DOHH2 (cell line): ENCODE measurements at regions not wholly inside any gene's neighbourhood (a gene's known extent, or its start where the extent isn't known, plus 50 kb on each side); places are given as distances from the start of the nearest gene placed in this dataset.

ENCODE experiments used
- CTCF ChIP-seq: fragments of 200-600 bp; sonication (generic); IDR thresholded peaks from one replicate; pipeline ENCODE4 v1.5.1; 2014; ENCODE audit warnings: antibody characterized with exemption, mild to moderate bottlenecking, low read depth, low read length; ENCODE audit not compliant: poor library complexity, severe bottlenecking
- EZH2phosphoT487 ChIP-seq: fragments of 200-600 bp; sonication (generic); IDR thresholded peaks from 2 replicates; pipeline ENCODE4 v1.6.1; 2017; ENCODE audit warnings: borderline replicate concordance, mild to moderate bottlenecking, antibody characterized with exemption, low read length, moderate library complexity, mixed read lengths

- no peak for TF ChIP-seq CTCF
- no peak for TF ChIP-seq EZH2phosphoT487
These were observed 232.5 kb upstream of the POU1F1 start for GRCh38 chr3:87508921-87509320.
